CD14-positive monocyte (primary cell): ENCODE measurements at regions not wholly inside any gene's neighbourhood (a gene's known extent, or its start where the extent isn't known, plus 50 kb on each side); places are given as distances from the start of the nearest gene placed in this dataset.
"Not testable (repeated sequence)": the region's sequence is repeated elsewhere in the genome, so short reads cannot be mapped to it uniquely, and the experiment has no call there.

ENCODE experiments used
- DNase-seq, 3 donors: peaks; one replicate each; pipeline ENCODE4 v3.0.0-alpha.2; 2011 to 2022
- H2AFZ ChIP-seq: 2 replicates; pipeline ENCODE4 v1.6.0; 2012; ENCODE audit warnings: mild to moderate bottlenecking, low read depth, low read length, inconsistent platforms; ENCODE audit not compliant: insufficient read depth, poor library complexity, severe bottlenecking
- H3K27ac ChIP-seq, 2 donors: 1 replicate in 1 of 2; 2 replicates in 1 of 2; pipeline ENCODE4 v1.5.1; 2012 to 2013; ENCODE audit warnings: low read length in 2 of 2, control low read depth in 1 of 2, inconsistent platforms in 1 of 2, low read depth in 1 of 2, mild to moderate bottlenecking in 1 of 2
- H3K27me3 ChIP-seq, 2 donors: one replicate each; pipeline versions ENCODE4 v1.6.0 to v1.6.1; 2011 to 2013; ENCODE audit warnings: low read length in 2 of 2; ENCODE audit not compliant: control insufficient read depth in 2 of 2, insufficient read depth in 2 of 2
- H3K36me3 ChIP-seq, 2 donors: replicated peaks in 1 of 2; 1 replicate in 1 of 2; 2 replicates in 1 of 2; pipeline versions ENCODE4 v1.5.1 to v1.6.1; 2012 to 2013; ENCODE audit warnings: low read length in 2 of 2, control low read depth in 1 of 2, inconsistent platforms in 1 of 2, mild to moderate bottlenecking in 1 of 2; ENCODE audit not compliant: insufficient read depth in 2 of 2, control insufficient read depth in 1 of 2
- H3K4me1 ChIP-seq, 2 donors: 1 replicate in 1 of 2; 2 replicates in 1 of 2; pipeline versions ENCODE4 v1.5.1 to v1.6.1; 2012 to 2013; ENCODE audit warnings: low read length in 2 of 2, control low read depth in 1 of 2, inconsistent platforms in 1 of 2, mild to moderate bottlenecking in 1 of 2, moderate library complexity in 1 of 2; ENCODE audit not compliant: insufficient read depth in 2 of 2, control insufficient read depth in 1 of 2
- H3K4me2 ChIP-seq: replicated peaks from 2 replicates; pipeline ENCODE3; 2012; ENCODE audit warnings: low read length, moderate library complexity, mild to moderate bottlenecking; ENCODE audit not compliant: poor library complexity, severe bottlenecking; ENCODE audit errors: extremely low read depth
- H3K4me3 ChIP-seq, 3 experiments: fragments of 200-600 bp in 1 of 3; sonication (generic) in 1 of 3; replicated peaks in 1 of 3; 1 replicate in 2 of 3; 2 replicates in 1 of 3; pipeline ENCODE4 v1.5.1; 2011 to 2013; ENCODE audit warnings: low read length in 3 of 3, mild to moderate bottlenecking in 3 of 3, control low read depth in 2 of 3, low read depth in 2 of 3, inconsistent platforms in 1 of 3, moderate library complexity in 1 of 3
- H3K79me2 ChIP-seq: 2 replicates; pipeline ENCODE4 v1.6.0; 2012; ENCODE audit warnings: mild to moderate bottlenecking, control low read depth, inconsistent platforms, low read length, moderate library complexity; ENCODE audit not compliant: insufficient read depth
- H3K9ac ChIP-seq: 2 replicates; pipeline ENCODE4 v1.6.0; 2017; ENCODE audit warnings: low read length, mild to moderate bottlenecking; ENCODE audit not compliant: insufficient read depth, poor library complexity, severe bottlenecking
- H3K9me3 ChIP-seq, 2 donors: replicated peaks in 1 of 2; 1 replicate in 1 of 2; 2 replicates in 1 of 2; pipeline versions ENCODE4 v1.5.1 to v1.6.1; 2012 to 2013; ENCODE audit warnings: low read length in 2 of 2, control low read depth in 1 of 2; ENCODE audit not compliant: control insufficient read depth in 1 of 2, insufficient read depth in 1 of 2
- H4K20me1 ChIP-seq: 2 replicates; pipeline ENCODE4 v1.6.0; 2012; ENCODE audit warnings: mild to moderate bottlenecking, low read length, control low read depth, moderate library complexity; ENCODE audit not compliant: insufficient read depth
- H3K27ac Mint-ChIP-seq, 7 donors: one replicate each; pipeline ENCODE4 v1.8.0; 2020; ENCODE audit warnings: mild to moderate bottlenecking in 7 of 7, mixed read lengths in 7 of 7, moderate library complexity in 6 of 7, inconsistent platforms in 2 of 7
- H3K27me3 Mint-ChIP-seq, 3 donors: one replicate each; pipeline ENCODE4 v1.8.0; 2021 to 2022; ENCODE audit warnings: low read depth in 3 of 3, mild to moderate bottlenecking in 3 of 3, mixed read lengths in 3 of 3, moderate library complexity in 3 of 3, inconsistent platforms in 1 of 3
- H3K36me3 Mint-ChIP-seq, 2 donors: one replicate each; pipeline ENCODE4 v1.8.0; 2020; ENCODE audit warnings: mixed read lengths in 2 of 2, inconsistent platforms in 1 of 2, mild to moderate bottlenecking in 1 of 2
- H3K4me1 Mint-ChIP-seq: one replicate; pipeline ENCODE4 v1.8.0; 2020; ENCODE audit warnings: mild to moderate bottlenecking, mixed read lengths
- H3K4me3 Mint-ChIP-seq, 2 donors: one replicate each; pipeline ENCODE4 v1.8.0; 2020; ENCODE audit warnings: mild to moderate bottlenecking in 2 of 2, mixed read lengths in 2 of 2, moderate library complexity in 1 of 2
- H3K9me3 Mint-ChIP-seq, 7 donors: one replicate each; pipeline ENCODE4 v1.8.0; 2020 to 2022; ENCODE audit warnings: mixed read lengths in 7 of 7, mild to moderate bottlenecking in 6 of 7, moderate library complexity in 6 of 7, inconsistent platforms in 2 of 7
- WGBS: methylation state at CpG from one replicate; pipeline ENCODE4 v1.1.5; 2013; ENCODE audit warnings: missing lambda C conversion rate; ENCODE audit not compliant: insufficient coverage; 5-methylcytosine and 5-hydroxymethylcytosine counted together
- intact Hi-C, 2 donors: fragments of 100-400 bp; cut with micrococcal nuclease; formaldehyde crosslinking; loops; one replicate each; pipeline versions ENCODE4 v1.15.0 to v1.15.1; 2023
- TF ChIP-seq, protein P1 (sequence below): fragments of 200-600 bp; IDR thresholded peaks from one replicate; pipeline ENCODE4 v1.8.0; 2022; ENCODE audit warnings: antibody characterized with exemption, mild to moderate bottlenecking

DNA sequence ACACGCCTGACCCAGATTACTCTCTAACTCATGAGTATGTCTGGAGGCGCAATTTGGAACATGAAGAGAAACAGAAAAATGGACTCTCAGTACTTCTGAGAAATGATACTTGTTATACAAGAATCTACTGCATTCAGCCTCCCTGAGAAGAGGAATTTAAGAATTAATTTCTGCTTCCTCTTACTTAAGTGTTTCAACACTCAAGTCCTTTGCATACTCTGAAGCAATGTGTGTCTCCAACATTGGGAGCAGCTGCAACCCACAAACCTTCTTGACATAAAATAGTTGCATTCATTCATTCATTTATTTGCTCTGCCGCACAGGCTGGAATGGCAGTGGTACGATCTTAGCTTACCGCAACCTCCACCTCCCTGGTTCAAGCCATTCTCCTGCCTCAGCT, 199.8 kb downstream of the NPIPA7 start:
- no peak overlapping the region for H3K4me2 ChIP-seq
- no peak overlapping the region for H3K9ac ChIP-seq
- no peaks in the 10 kb centered on the region for H3K36me3 Mint-ChIP-seq
- no peaks in the 10 kb centered on the region for H3K4me1 ChIP-seq
- peaks cover 6% of the 10 kb centered on the region for H3K4me1 Mint-ChIP-seq
- TF ChIP-seq, protein P1, sequence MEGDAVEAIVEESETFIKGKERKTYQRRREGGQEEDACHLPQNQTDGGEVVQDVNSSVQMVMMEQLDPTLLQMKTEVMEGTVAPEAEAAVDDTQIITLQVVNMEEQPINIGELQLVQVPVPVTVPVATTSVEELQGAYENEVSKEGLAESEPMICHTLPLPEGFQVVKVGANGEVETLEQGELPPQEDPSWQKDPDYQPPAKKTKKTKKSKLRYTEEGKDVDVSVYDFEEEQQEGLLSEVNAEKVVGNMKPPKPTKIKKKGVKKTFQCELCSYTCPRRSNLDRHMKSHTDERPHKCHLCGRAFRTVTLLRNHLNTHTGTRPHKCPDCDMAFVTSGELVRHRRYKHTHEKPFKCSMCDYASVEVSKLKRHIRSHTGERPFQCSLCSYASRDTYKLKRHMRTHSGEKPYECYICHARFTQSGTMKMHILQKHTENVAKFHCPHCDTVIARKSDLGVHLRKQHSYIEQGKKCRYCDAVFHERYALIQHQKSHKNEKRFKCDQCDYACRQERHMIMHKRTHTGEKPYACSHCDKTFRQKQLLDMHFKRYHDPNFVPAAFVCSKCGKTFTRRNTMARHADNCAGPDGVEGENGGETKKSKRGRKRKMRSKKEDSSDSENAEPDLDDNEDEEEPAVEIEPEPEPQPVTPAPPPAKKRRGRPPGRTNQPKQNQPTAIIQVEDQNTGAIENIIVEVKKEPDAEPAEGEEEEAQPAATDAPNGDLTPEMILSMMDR: no peak
- H3K9me3 Mint-ChIP-seq: peaks cover 0 to 8% (median 2%) of the 10 kb centered on the region in 7 donors
- no CpG with 5 or more reads among the region's 5 CpGs for WGBS
- H3K4me3 Mint-ChIP-seq: no peak overlapping the region
- peak overlapping the region in 1 of 7 donors; percentile 8 for H3K27ac Mint-ChIP-seq
- no peaks in the 10 kb centered on the region for H3K36me3 ChIP-seq
- H3K27ac ChIP-seq: no peak overlapping the region
- H3K79me2 ChIP-seq: no peaks in the 10 kb centered on the region
- intact Hi-C loops: no loop called here
- no peaks in the 10 kb centered on the region for H3K9me3 ChIP-seq
- H3K27me3 ChIP-seq: no peaks in the 10 kb centered on the region
- peaks cover 0 to 6% (median 0%) of the 10 kb centered on the region in 3 donors for H3K27me3 Mint-ChIP-seq
- no peak overlapping the region for H3K4me3 ChIP-seq
- no peaks in the 10 kb centered on the region for H4K20me1 ChIP-seq
- H2AFZ ChIP-seq: no peak overlapping the region
- no peak for DNase-seq

DNA sequence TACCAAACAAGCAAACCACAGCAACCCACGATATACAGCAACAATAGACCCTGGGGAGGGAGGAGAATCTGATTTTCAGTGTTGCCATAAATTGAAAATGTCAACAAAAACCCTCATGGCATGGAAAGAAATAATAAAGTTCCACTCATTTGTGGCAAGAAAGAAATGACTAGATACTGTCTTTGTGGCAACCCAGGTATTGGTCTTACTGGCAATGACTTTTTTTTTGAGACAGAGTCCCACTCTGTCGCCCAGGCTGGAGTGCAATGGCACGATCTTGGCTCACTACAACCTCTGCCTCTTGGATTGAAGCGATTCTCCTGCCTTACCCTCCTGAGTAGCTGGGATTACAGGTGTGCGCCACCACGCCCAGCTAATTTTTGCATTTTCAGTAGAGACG, 204.0 kb downstream of the NPIPA7 start:
- DNase-seq, H3K9me3 Mint-ChIP-seq, H3K27me3 ChIP-seq, H3K9ac ChIP-seq, H3K9me3 ChIP-seq, H3K27ac Mint-ChIP-seq, H3K4me1 ChIP-seq, H3K27ac ChIP-seq, H4K20me1 ChIP-seq, H3K4me2 ChIP-seq, H3K36me3 Mint-ChIP-seq, intact Hi-C loops, H3K79me2 ChIP-seq, H3K4me3 Mint-ChIP-seq, H3K4me3 ChIP-seq, H2AFZ ChIP-seq, H3K4me1 Mint-ChIP-seq, H3K36me3 ChIP-seq: not testable (repeated sequence)
- WGBS: 100% methylated on average over 2 of the region's 7 CpGs
- peaks cover 0 to 11% (median 2%) of the 10 kb centered on the region in 3 donors for H3K27me3 Mint-ChIP-seq

DNA sequence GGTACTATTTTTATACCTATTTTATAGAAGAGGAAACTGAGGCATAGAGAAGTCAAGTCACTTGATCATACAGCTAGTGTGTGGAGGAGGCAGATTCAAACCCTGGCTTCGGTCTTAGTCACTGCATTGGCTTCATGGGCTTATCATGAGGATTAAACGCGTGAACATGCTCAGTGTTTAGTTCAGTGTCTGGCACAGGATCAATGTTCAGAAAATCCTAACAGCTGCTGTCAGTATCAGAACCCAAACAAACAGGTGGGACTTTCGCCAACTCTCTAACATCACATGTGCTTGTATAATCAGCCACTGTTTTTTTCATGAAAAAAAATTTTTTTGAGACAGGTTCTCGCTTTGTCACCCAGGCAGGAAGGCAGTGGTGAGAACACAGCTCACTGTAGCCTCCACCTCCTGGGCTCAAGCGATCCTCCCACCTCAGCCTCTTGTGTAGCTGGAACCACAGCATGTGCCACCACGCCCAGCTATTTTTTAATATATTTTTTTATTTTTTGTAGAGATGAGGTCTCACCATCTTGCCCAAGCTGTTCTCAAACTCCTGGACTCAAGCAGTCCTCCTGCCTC, 207.2 kb downstream of the NPIPA7 start:
- H2AFZ ChIP-seq, H3K27ac ChIP-seq, intact Hi-C loops, DNase-seq, H3K36me3 Mint-ChIP-seq, H3K9me3 ChIP-seq, H3K27me3 ChIP-seq, H3K4me3 ChIP-seq, H3K79me2 ChIP-seq, H3K4me2 ChIP-seq, H3K4me1 ChIP-seq, H3K36me3 ChIP-seq, H3K9me3 Mint-ChIP-seq, H3K4me1 Mint-ChIP-seq, H3K4me3 Mint-ChIP-seq, H3K9ac ChIP-seq, H3K27ac Mint-ChIP-seq, H4K20me1 ChIP-seq: not testable (repeated sequence)
- peaks cover 0 to 11% (median 2%) of the 10 kb centered on the region in 3 donors for H3K27me3 Mint-ChIP-seq
- no CpG with 5 or more reads among the region's 7 CpGs for WGBS

DNA sequence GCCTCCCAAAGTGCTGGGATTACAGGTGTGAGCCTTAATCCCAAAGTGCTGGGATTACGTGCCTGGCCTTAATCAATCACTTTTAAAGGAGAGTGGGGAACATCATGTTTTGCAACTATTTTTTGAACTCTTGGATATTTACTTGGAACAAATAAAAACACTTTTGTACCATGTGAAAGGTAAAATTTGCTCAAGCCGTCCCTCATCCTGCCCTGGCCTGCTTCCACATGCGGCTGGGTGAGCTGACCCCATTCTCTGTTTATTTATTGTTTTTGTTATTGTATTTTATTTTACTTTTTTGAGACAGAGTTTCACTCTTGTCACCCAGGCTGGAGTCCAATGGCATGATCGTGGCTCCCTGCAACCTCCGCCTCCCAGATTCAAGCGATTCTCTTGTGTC, 208.0 kb downstream of the NPIPA7 start:
- WGBS: no CpG with 5 or more reads among the region's 6 CpGs
- H3K27ac ChIP-seq, H3K9ac ChIP-seq, DNase-seq, H3K27ac Mint-ChIP-seq, H3K27me3 ChIP-seq, H3K4me2 ChIP-seq, H3K36me3 Mint-ChIP-seq, H3K9me3 ChIP-seq, H3K4me1 Mint-ChIP-seq, H3K4me3 ChIP-seq, H3K4me3 Mint-ChIP-seq, H3K9me3 Mint-ChIP-seq, H2AFZ ChIP-seq, H3K36me3 ChIP-seq, H4K20me1 ChIP-seq, H3K79me2 ChIP-seq, intact Hi-C loops, H3K4me1 ChIP-seq: not testable (repeated sequence)
- peaks cover 0 to 11% (median 0%) of the 10 kb centered on the region in 3 donors for H3K27me3 Mint-ChIP-seq
